GM12875 (cell line): ENCODE measurements at regions not wholly inside any gene's neighbourhood (a gene's known extent, or its start where the extent isn't known, plus 50 kb on each side); places are given as distances from the start of the nearest gene placed in this dataset.

ENCODE experiments used
- H3K4me3 ChIP-seq: one replicate; pipeline ENCODE4 v1.5.1; 2011; ENCODE audit warnings: low read depth, low read length, control low read depth
- CTCF ChIP-seq: IDR thresholded peaks from 2 replicates; pipeline ENCODE4 v1.5.1; 2011; ENCODE audit warnings: low read depth, mild to moderate bottlenecking, control low read depth, inconsistent platforms, low read length, moderate library complexity, borderline replicate concordance; ENCODE audit not compliant: insufficient read depth

GRCh38 chr2:145914716-145915115, 1394.8 kb upstream of the ZEB2 start:
- TF ChIP-seq CTCF, result no peak
- H3K4me3 ChIP-seq, result no peak overlapping the region

- no peak for TF ChIP-seq CTCF
- no peak overlapping the region for H3K4me3 ChIP-seq
Measured at GRCh38 chr2:145910416-145910815, 1390.5 kb upstream of the ZEB2 start.

- no peak for TF ChIP-seq CTCF
- H3K4me3 ChIP-seq, result no peak overlapping the region
Measured at GRCh38 chr2:145909766-145910165, 1389.8 kb upstream of the ZEB2 start.

GRCh38 chr2:145909175-145909755, 1389.3 kb upstream of the ZEB2 start:
- H3K4me3 ChIP-seq, result no peak overlapping the region
- no peak for TF ChIP-seq CTCF

GRCh38 chr2:145906354-145906753, 1386.4 kb upstream of the ZEB2 start:
- no peak overlapping the region for H3K4me3 ChIP-seq
- no peak for TF ChIP-seq CTCF

GRCh38 chr2:145905371-145905770, 1385.5 kb upstream of the ZEB2 start:
- no peak overlapping the region for H3K4me3 ChIP-seq
- no peak for TF ChIP-seq CTCF

GRCh38 chr2:145897151-145897550, 1377.2 kb upstream of the ZEB2 start:
- no peak for TF ChIP-seq CTCF
- no peak overlapping the region for H3K4me3 ChIP-seq
